Breast epithelium (tissue), 4 donors: ENCODE measurements at regions not wholly inside any gene's neighbourhood (a gene's known extent, or its start where the extent isn't known, plus 50 kb on each side); places are given as distances from the start of the nearest gene placed in this dataset.

ENCODE experiments used
- DNase-seq, 2 donors: peaks; one replicate each; pipeline ENCODE4 v3.0.0-alpha.2; 2019; ENCODE audit warnings: low spot score in 2 of 2
- H3K27ac ChIP-seq, 2 donors: fragments of 200-600 bp; sonication (generic) in 1 of 2; one replicate each; pipeline ENCODE4 v1.5.1; 2016 to 2019; ENCODE audit warnings: mild to moderate bottlenecking in 1 of 2
- H3K27me3 ChIP-seq, 2 donors: fragments of 200-600 bp; sonication (generic) in 1 of 2; one replicate each; pipeline versions ENCODE4 v1.5.1 to v1.6.0; 2017 to 2019; ENCODE audit warnings: control low read depth in 1 of 2, mild to moderate bottlenecking in 1 of 2
- H3K36me3 ChIP-seq: fragments of 200-600 bp; one replicate; pipeline ENCODE4 v1.5.1; 2019
- H3K4me1 ChIP-seq, 2 donors: fragments of 200-600 bp; sonication (generic); one replicate each; pipeline ENCODE4 v1.5.1; 2016 to 2019; ENCODE audit warnings: control low read depth in 1 of 2
- H3K4me3 ChIP-seq, 3 donors: fragments of 200-600 bp; sonication (generic); 1 replicate in 2 of 3; 2 replicates in 1 of 3; pipeline ENCODE4 v1.5.1; 2016 to 2019; ENCODE audit warnings: mild to moderate bottlenecking in 3 of 3, moderate library complexity in 2 of 3
- H3K9me3 ChIP-seq, 2 donors: fragments of 200-600 bp; sonication (generic) in 1 of 2; one replicate each; pipeline ENCODE4 v1.5.1; 2016 to 2019; ENCODE audit warnings: control low read depth in 1 of 2
- POLR2A ChIP-seq: fragments of 450-650 bp; IDR thresholded peaks from one replicate; pipeline ENCODE4 v1.6.1; 2016; ENCODE audit warnings: antibody characterized with exemption, mild to moderate bottlenecking, moderate library complexity
- POLR2AphosphoS5 ChIP-seq, 3 donors: sonication (generic); formaldehyde crosslinking; IDR thresholded peaks; one replicate each; pipeline ENCODE4 v1.6.1; 2017; ENCODE audit warnings: antibody characterized with exemption in 3 of 3
- intact Hi-C: fragments of 100-400 bp; cut with DNase I; formaldehyde crosslinking; loops from one replicate; pipeline ENCODE4 v1.15.1; 2023; ENCODE audit warnings: low total_unique reads
- TF ChIP-seq, protein P1 (sequence below), 3 donors: fragments of 450-650 bp; IDR thresholded peaks; one replicate each; pipeline ENCODE4 v1.5.1; 2016 to 2017; ENCODE audit warnings: antibody characterized with exemption in 3 of 3, mild to moderate bottlenecking in 3 of 3, moderate library complexity in 3 of 3

DNA sequence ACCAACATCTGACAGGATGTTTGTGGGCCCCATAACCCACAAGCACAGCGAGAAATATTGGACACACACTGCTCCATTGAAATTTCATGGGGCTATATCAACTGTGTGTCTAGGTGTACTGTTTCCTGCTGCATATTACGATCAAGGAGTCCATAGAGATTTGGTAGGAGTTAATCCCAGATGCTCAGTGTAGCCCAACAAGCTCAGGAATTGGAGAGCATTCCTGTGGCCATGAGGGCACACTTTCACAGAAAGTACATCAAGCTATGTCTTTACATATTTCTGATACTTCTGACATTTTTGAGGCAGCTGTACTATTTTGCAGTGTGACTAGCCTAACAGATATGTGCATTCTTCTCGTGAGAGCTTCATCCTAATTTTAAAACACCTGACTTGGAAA lies 473.1 kb downstream of the PTH2R start:
- no peak overlapping the region for H3K27ac ChIP-seq
- H3K4me3 ChIP-seq = no peak overlapping the region
- TF ChIP-seq POLR2AphosphoS5 (IDR thresholded peaks at IDR 0.05) (no peak), POLR2A (no peak)
- TF ChIP-seq, protein P1, sequence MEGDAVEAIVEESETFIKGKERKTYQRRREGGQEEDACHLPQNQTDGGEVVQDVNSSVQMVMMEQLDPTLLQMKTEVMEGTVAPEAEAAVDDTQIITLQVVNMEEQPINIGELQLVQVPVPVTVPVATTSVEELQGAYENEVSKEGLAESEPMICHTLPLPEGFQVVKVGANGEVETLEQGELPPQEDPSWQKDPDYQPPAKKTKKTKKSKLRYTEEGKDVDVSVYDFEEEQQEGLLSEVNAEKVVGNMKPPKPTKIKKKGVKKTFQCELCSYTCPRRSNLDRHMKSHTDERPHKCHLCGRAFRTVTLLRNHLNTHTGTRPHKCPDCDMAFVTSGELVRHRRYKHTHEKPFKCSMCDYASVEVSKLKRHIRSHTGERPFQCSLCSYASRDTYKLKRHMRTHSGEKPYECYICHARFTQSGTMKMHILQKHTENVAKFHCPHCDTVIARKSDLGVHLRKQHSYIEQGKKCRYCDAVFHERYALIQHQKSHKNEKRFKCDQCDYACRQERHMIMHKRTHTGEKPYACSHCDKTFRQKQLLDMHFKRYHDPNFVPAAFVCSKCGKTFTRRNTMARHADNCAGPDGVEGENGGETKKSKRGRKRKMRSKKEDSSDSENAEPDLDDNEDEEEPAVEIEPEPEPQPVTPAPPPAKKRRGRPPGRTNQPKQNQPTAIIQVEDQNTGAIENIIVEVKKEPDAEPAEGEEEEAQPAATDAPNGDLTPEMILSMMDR (IDR thresholded peaks at IDR 0.05) = no peak
- no peaks in the 10 kb centered on the region for H3K9me3 ChIP-seq
- intact Hi-C loops = no loop called here
- H3K36me3 ChIP-seq = no peaks in the 10 kb centered on the region
- H3K4me1 ChIP-seq = no peaks in the 10 kb centered on the region
- DNase-seq = no peak
- H3K27me3 ChIP-seq = no peaks in the 10 kb centered on the region

DNA sequence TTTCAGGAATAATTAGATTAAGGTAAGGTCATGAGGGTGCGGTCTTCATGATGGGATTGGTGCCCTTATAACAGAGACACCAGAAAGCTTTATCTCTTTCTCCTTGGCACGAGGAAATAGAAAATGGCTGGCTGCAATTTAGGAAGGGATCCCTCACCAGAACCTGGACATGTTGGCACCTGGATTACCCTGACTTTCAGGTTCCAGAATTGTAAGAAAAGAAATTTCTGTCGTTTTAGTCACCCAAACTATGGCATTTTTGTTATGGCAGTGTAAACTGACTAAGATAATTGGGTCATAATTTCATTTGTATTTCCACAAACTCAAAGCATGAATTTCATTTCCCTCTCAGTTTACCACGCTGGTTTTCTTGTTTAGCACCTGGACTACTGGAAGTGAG lies 473.6 kb downstream of the PTH2R start:
- Histone ChIP-seq H3K4me3 (no peak overlapping the region), H3K27me3 (no peaks in the 10 kb centered on the region), H3K4me1 (no peaks in the 10 kb centered on the region), H3K36me3 (no peaks in the 10 kb centered on the region), H3K27ac (no peak overlapping the region), H3K9me3 (no peaks in the 10 kb centered on the region)
- no peak for DNase-seq
- intact Hi-C loops = no loop called here
- TF ChIP-seq, protein P1 (IDR thresholded peaks at IDR 0.05) = no peak
- TF ChIP-seq POLR2AphosphoS5 (IDR thresholded peaks at IDR 0.05) (no peak), POLR2A (no peak)

GRCh38 chr2:208890486-208890885 lies 483.9 kb downstream of the PTH2R start:
- DNase-seq = no peak

DNA sequence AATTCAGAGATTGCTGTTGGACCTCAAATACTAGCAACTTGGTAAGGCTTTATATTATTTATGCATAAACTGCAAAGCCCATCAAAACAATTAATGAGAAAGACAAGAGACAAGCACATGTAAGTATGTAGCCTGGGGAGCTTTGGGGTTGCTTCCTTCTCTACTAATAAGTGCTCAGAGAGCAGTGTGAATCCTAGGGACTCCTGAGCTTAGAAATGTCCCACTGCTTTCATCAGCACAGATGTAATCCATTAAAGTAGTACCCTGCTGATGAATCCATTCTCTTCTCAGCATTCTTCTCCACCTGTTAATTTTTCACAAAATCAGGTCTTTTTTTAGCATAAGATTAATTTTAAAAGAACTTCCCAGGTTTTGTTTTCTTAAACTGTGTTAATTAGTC lies 485.6 kb downstream of the PTH2R start:
- intact Hi-C loops = no loop called here
- Histone ChIP-seq H3K9me3 (no peaks in the 10 kb centered on the region), H3K4me1 (no peaks in the 10 kb centered on the region), H3K27ac (no peak overlapping the region), H3K27me3 (no peaks in the 10 kb centered on the region), H3K4me3 (no peak overlapping the region), H3K36me3 (no peaks in the 10 kb centered on the region)
- DNase-seq = no peak
- TF ChIP-seq, protein P1 (IDR thresholded peaks at IDR 0.05) = no peak
- TF ChIP-seq POLR2AphosphoS5 (IDR thresholded peaks at IDR 0.05) (no peak), POLR2A (no peak)

More at GRCh38 chr2:208890486-208890885, 483.9 kb downstream of the PTH2R start:
- Histone ChIP-seq H3K9me3 (peaks cover 0 to 9% of the 10 kb centered on the region in 2 donors), H3K4me3 (no peak overlapping the region), H3K36me3 (no peaks in the 10 kb centered on the region), H3K27me3 (no peaks in the 10 kb centered on the region), H3K27ac (no peak overlapping the region), H3K4me1 (no peaks in the 10 kb centered on the region)
- TF ChIP-seq, protein P1 (IDR thresholded peaks at IDR 0.05) = no peak
- TF ChIP-seq POLR2A (no peak), POLR2AphosphoS5 (IDR thresholded peaks at IDR 0.05) (no peak)
- intact Hi-C loops = no loop called here

- Histone ChIP-seq H3K9me3 (no peaks in the 10 kb centered on the region), H3K27ac (no peak overlapping the region), H3K4me3 (no peak overlapping the region), H3K36me3 (no peaks in the 10 kb centered on the region), H3K4me1 (no peaks in the 10 kb centered on the region), H3K27me3 (no peaks in the 10 kb centered on the region)
- no peak for TF ChIP-seq POLR2AphosphoS5 (IDR thresholded peaks at IDR 0.05)
- TF ChIP-seq, protein P1 (IDR thresholded peaks at IDR 0.05) = no peak
- TF ChIP-seq POLR2A = no peak
- DNase-seq = no peak
- intact Hi-C loops = no loop called here
These were observed 499.7 kb downstream of the PTH2R start for GRCh38 chr2:208906330-208906729.
